ENCODE measurements at regions not wholly inside any gene's neighbourhood (a gene's known extent, or its start where the extent isn't known, plus 50 kb on each side); places are given as distances from the start of the nearest gene placed in this dataset.

- TF ChIP-seq CTCF (IDR thresholded peaks at IDR 0.05) (no peak), ZFX (IDR thresholded peaks at IDR 0.05; ENCODE audit: borderline replicate concordance) (no peak)
- no peak overlapping the region for H3K27ac ChIP-seq
Observed at GRCh38 chr6:48188158-48188557, 77.2 kb upstream of the PTCHD4 start.

GRCh38 chr6:48186746-48187145 lies 75.7 kb upstream of the PTCHD4 start:
- no peak overlapping the region for H3K27ac ChIP-seq
- no peak for TF ChIP-seq ZFX (IDR thresholded peaks at IDR 0.05; ENCODE audit: borderline replicate concordance)
- no peak for TF ChIP-seq CTCF (IDR thresholded peaks at IDR 0.05)

- no peak overlapping the region for H3K27ac ChIP-seq
- TF ChIP-seq ZFX (IDR thresholded peaks at IDR 0.05; ENCODE audit: borderline replicate concordance): no peak
- TF ChIP-seq CTCF (IDR thresholded peaks at IDR 0.05): no peak
Observed at GRCh38 chr6:48184648-48185047, 73.7 kb upstream of the PTCHD4 start.

GRCh38 chr6:48183811-48184605 lies 73.0 kb upstream of the PTCHD4 start:
- no peak for TF ChIP-seq ZFX (IDR thresholded peaks at IDR 0.05; ENCODE audit: borderline replicate concordance)
- TF ChIP-seq CTCF (IDR thresholded peaks at IDR 0.05): no peak
- H3K27ac ChIP-seq: no peak overlapping the region

GRCh38 chr6:48183178-48183577 lies 72.2 kb upstream of the PTCHD4 start:
- no peak overlapping the region for H3K27ac ChIP-seq
- TF ChIP-seq CTCF (IDR thresholded peaks at IDR 0.05) (no peak), ZFX (IDR thresholded peaks at IDR 0.05; ENCODE audit: borderline replicate concordance) (no peak)

GRCh38 chr6:48178700-48179099 lies 67.7 kb upstream of the PTCHD4 start:
- H3K27ac ChIP-seq: no peak overlapping the region
- no peak for TF ChIP-seq CTCF (IDR thresholded peaks at IDR 0.05)

- no peak for TF ChIP-seq CTCF (IDR thresholded peaks at IDR 0.05)
- no peak for TF ChIP-seq ZFX (IDR thresholded peaks at IDR 0.05; ENCODE audit: borderline replicate concordance)
- H3K27ac ChIP-seq: no peak overlapping the region
Observed at GRCh38 chr6:48177786-48178185, 66.8 kb upstream of the PTCHD4 start.
